Left ventricle myocardium inferior (tissue), 1 donor: ENCODE measurements at regions not wholly inside any gene's neighbourhood (a gene's known extent, or its start where the extent isn't known, plus 50 kb on each side); places are given as distances from the start of the nearest gene placed in this dataset.

Experiments
- DNase-seq: peaks from one replicate; pipeline ENCODE4 v3.0.0-alpha.2; 2020
- H3K27ac ChIP-seq: fragments of 200-600 bp; replicated peaks from 2 replicates; pipeline ENCODE4 v1.8.0; 2021
- H3K27me3 ChIP-seq: fragments of 200-600 bp; 2 replicates; pipeline ENCODE4 v1.8.0; 2021; ENCODE audit warnings: low read depth
- H3K36me3 ChIP-seq: fragments of 200-600 bp; 2 replicates; pipeline ENCODE4 v1.8.0; 2021
- H3K4me1 ChIP-seq: fragments of 200-600 bp; 2 replicates; pipeline ENCODE4 v1.8.0; 2021
- H3K4me3 ChIP-seq: fragments of 200-600 bp; 2 replicates; pipeline ENCODE4 v1.8.0; 2021; ENCODE audit warnings: mild to moderate bottlenecking, moderate library complexity
- H3K9me3 ChIP-seq: fragments of 200-600 bp; replicated peaks from 2 replicates; pipeline ENCODE4 v1.8.0; 2021
- intact Hi-C: fragments of 100-400 bp; cut with micrococcal nuclease; formaldehyde crosslinking; loops from one replicate; pipeline ENCODE4 v1.11.0; 2022
- TF ChIP-seq, protein P1 (sequence below): fragments of 200-600 bp; IDR thresholded peaks from 2 replicates; pipeline ENCODE4 v1.8.0; 2021; ENCODE audit warnings: antibody characterized with exemption, mild to moderate bottlenecking, borderline replicate concordance
- donor health status: DM: no; HTN: yes; CAD: no; lungs with severe emphysema.

DNA sequence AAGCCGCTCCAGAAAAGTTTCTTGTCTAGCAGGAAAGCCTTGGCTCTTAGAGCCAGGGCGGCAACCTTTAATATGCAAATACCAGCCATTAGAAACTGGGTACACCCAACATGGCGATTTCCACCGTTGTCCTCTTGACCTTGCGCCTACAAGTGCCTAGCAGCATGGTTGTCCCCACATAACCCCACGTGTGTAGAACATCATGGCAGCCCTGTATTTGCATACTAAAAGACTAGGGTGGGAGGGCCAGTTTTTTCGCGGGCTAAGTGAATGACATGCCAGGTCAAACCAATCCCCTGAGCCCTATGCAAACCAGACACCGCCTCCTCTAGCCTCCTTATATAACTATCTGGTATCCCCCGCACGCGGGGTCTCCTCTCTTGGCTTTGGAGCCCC lies 58.4 kb upstream of the FZD8 start:
- Histone ChIP-seq H3K9me3 (no peaks in the 10 kb centered on the region), H3K4me1 (peaks cover 9% of the 10 kb centered on the region), H3K36me3 (no peaks in the 10 kb centered on the region), H3K4me3 (no peak overlapping the region), H3K27me3 (no peaks in the 10 kb centered on the region), H3K27ac (no peak overlapping the region)
- intact Hi-C loops, result no loop called here
- no peak for DNase-seq
- TF ChIP-seq, protein P1, sequence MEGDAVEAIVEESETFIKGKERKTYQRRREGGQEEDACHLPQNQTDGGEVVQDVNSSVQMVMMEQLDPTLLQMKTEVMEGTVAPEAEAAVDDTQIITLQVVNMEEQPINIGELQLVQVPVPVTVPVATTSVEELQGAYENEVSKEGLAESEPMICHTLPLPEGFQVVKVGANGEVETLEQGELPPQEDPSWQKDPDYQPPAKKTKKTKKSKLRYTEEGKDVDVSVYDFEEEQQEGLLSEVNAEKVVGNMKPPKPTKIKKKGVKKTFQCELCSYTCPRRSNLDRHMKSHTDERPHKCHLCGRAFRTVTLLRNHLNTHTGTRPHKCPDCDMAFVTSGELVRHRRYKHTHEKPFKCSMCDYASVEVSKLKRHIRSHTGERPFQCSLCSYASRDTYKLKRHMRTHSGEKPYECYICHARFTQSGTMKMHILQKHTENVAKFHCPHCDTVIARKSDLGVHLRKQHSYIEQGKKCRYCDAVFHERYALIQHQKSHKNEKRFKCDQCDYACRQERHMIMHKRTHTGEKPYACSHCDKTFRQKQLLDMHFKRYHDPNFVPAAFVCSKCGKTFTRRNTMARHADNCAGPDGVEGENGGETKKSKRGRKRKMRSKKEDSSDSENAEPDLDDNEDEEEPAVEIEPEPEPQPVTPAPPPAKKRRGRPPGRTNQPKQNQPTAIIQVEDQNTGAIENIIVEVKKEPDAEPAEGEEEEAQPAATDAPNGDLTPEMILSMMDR, result no peak

DNA sequence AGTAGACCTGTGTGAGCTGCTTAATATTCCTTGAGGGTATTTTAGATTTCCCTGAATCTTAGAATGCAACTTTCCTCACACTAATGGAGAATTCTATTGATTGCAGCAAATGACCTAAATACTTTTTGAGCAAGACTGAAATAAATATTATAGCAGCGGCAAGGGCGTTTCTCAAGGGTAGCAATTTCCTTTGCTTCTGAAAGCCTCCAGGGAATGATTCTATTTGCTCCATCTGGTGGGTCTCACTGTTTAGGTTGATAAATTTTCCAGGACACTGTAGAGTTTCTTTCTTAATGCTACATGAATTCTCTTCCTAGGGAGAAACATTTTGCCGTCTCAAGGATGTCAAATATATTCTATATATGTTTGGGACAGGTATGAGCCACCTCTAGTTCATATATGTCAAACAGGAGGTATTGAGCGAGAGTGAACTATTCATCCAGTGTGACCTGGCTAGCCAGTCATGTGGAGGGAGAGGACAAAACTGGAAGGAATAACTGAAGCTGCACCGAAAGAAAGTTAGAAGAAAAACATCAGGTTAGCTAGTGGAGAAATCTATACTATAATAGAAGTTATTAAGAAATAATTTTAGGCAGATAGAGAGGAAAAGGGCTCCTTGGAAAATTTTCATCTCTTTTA lies 57.9 kb upstream of the FZD8 start:
- H3K4me3 ChIP-seq, result no peak overlapping the region
- DNase-seq, result no peak
- TF ChIP-seq, protein P1, result no peak
- no peak overlapping the region for H3K27ac ChIP-seq
- H3K27me3 ChIP-seq, result no peaks in the 10 kb centered on the region
- no peaks in the 10 kb centered on the region for H3K36me3 ChIP-seq
- H3K4me1 ChIP-seq, result peaks cover 9% of the 10 kb centered on the region
- intact Hi-C loops, result no loop called here
- no peaks in the 10 kb centered on the region for H3K9me3 ChIP-seq

DNA sequence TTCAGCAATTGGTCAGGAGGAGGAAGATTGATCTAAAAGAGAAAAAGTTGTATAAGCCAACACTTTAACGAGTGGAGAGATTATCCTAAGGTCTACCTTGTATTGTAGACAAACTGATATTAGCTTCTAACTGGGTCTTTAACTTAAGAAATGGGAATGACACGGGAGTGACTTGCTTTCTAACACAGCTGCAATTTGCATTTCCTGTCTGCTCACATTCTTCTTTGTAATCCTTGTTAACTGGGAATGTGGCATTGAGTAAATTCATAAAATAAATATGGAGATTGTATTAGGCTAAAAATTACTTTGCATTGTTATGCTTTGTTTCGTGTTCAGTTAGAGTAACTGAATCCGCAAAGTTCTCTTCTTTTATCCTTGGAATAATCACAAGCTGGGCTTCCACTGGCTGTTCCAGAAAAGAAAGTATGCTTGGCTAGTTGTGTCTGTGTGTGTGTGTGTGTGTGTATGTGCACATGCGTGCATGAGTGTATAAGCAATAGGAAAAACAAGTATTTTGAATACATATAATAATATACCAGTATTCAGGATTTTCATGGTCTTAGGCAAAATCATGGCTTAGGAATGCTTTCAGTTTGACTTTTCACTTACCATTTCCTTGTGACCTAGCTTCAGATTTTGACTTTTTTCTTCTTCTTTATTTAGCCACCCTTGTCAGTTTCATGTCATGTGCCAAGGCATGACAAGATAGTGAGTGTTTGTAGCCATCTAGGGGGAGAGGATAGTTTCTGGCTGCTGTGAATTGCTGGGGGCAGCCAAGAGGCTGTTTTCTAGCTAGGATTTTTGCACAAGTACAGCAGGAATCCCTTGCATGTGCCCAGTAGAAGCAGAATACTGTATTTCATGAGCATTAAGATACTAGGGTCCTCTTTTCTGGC lies 54.5 kb upstream of the FZD8 start:
- DNase-seq, result no peak
- Histone ChIP-seq H3K27ac (no peak overlapping the region), H3K9me3 (no peaks in the 10 kb centered on the region), H3K4me1 (peaks cover 9% of the 10 kb centered on the region), H3K4me3 (no peak overlapping the region), H3K27me3 (no peaks in the 10 kb centered on the region), H3K36me3 (no peaks in the 10 kb centered on the region)
- TF ChIP-seq, protein P1, result no peak
- intact Hi-C loops, result no loop called here

DNA sequence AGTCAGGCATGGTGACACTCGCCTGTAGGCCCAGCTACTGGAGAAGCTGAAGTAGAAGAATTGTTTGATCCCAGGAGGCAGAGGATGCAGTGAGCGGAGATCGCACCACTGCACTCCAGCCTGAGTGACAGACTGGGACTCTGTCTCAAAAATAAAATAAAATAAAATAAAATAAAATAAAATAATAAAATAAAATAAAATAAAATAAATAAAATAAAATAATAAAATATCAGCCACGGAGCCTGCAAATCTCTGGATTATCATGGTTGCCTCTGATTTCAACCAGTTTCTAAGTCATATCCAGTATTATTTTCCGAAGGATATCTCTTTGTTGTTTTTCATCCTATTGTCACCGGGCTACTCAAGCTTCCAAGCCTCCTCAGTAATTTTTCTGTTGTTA lies 51.7 kb upstream of the FZD8 start:
- no peak for DNase-seq
- Histone ChIP-seq H3K4me3 (no peak overlapping the region), H3K36me3 (no peaks in the 10 kb centered on the region), H3K9me3 (no peaks in the 10 kb centered on the region), H3K27me3 (no peaks in the 10 kb centered on the region), H3K4me1 (peaks cover 9% of the 10 kb centered on the region), H3K27ac (no peak overlapping the region)
- intact Hi-C loops, result no loop called here
- TF ChIP-seq, protein P1, result no peak
